H1 (cell line): ENCODE measurements at regions not wholly inside any gene's neighbourhood (a gene's known extent, or its start where the extent isn't known, plus 50 kb on each side); places are given as distances from the start of the nearest gene placed in this dataset.

Source experiments
- CTCF ChIA-PET: fragments of 300-600 bp; sonication (Branson Sonifier 250); formaldehyde crosslinking; loops from one replicate; lab custom pipeline; 2021; ENCODE audit not compliant: partially characterized antibody; lab: Charles Lee
- POLR2A ChIA-PET: fragments of 300-600 bp; sonication (Branson Sonifier 250); formaldehyde crosslinking; loops from one replicate; lab custom pipeline; 2021; ENCODE audit warnings: inconsistent platforms; ENCODE audit not compliant: partially characterized antibody; lab: Charles Lee
- DNase-seq, 2 experiments: peaks; one replicate each; pipeline versions ENCODE4 v3.0.0 to v3.0.0-alpha.2; 2010 to 2022; ENCODE audit warnings: low spot score in 2 of 2, low read depth in 1 of 2, mixed read lengths in 1 of 2
- FAIRE-seq: peaks from 2 replicates; lab custom pipeline; 2011; peaks lifted over from hg19 to GRCh38; lab: Jason Lieb, UNC
- H2AFZ ChIP-seq: 2 replicates; pipeline ENCODE4 v1.8.1; 2012; ENCODE audit warnings: low read length, inconsistent platforms
- H2AK5ac ChIP-seq: 2 replicates; pipeline ENCODE4 v1.6.1; 2013; ENCODE audit warnings: low read depth, low read length
- H2BK120ac ChIP-seq: replicated peaks from 2 replicates; pipeline ENCODE3; 2013; ENCODE audit warnings: low read depth, low read length, inconsistent platforms
- H2BK12ac ChIP-seq: 2 replicates; pipeline ENCODE4 v1.6.1; 2013; ENCODE audit warnings: low read depth, low read length
- H2BK15ac ChIP-seq: 2 replicates; pipeline ENCODE4 v1.6.1; 2013; ENCODE audit warnings: low read length
- H2BK20ac ChIP-seq: 2 replicates; pipeline ENCODE4 v1.6.1; 2013; ENCODE audit warnings: low read length
- H2BK5ac ChIP-seq: 2 replicates; pipeline ENCODE4 v1.6.1; 2013; ENCODE audit warnings: low read depth, low read length
- H3K14ac ChIP-seq: 2 replicates; pipeline ENCODE4 v1.6.1; 2013; ENCODE audit warnings: inconsistent platforms; ENCODE audit not compliant: insufficient read length
- H3K18ac ChIP-seq: 2 replicates; pipeline ENCODE4 v1.6.1; 2013; ENCODE audit warnings: low read length; ENCODE audit errors: extremely low read depth
- H3K23ac ChIP-seq: 2 replicates; pipeline ENCODE4 v1.6.1; 2013; ENCODE audit warnings: inconsistent platforms; ENCODE audit not compliant: insufficient read length
- H3K23me2 ChIP-seq: 2 replicates; pipeline ENCODE4 v1.6.1; 2013; ENCODE audit warnings: low read depth, low read length
- H3K27ac ChIP-seq: 2 replicates; pipeline ENCODE4 v1.6.1; 2011; ENCODE audit warnings: low read depth, low read length, inconsistent platforms
- H3K27me3 ChIP-seq, 4 experiments: replicated peaks in 1 of 4; 1 replicate in 1 of 4; 2 replicates in 3 of 4; pipeline versions ENCODE4 v1.6.1 to v1.8.1; 2011 to 2013; ENCODE audit warnings: low read length in 3 of 4, mild to moderate bottlenecking in 3 of 4, inconsistent platforms in 2 of 4, mixed read lengths in 2 of 4, moderate library complexity in 1 of 4; ENCODE audit not compliant: control insufficient read depth in 3 of 4, insufficient read depth in 3 of 4; ENCODE audit errors: extremely low read depth in 1 of 4
- H3K36me3 ChIP-seq, 4 experiments: 2 replicates each; pipeline versions ENCODE4 v1.6.1 to v1.8.1; 2011 to 2013; ENCODE audit warnings: mild to moderate bottlenecking in 4 of 4, low read length in 3 of 4, moderate library complexity in 2 of 4, control low read depth in 1 of 4, inconsistent platforms in 1 of 4; ENCODE audit not compliant: insufficient read depth in 4 of 4, control insufficient read depth in 2 of 4
- H3K4ac ChIP-seq: replicated peaks from 2 replicates; pipeline ENCODE3; 2013; ENCODE audit warnings: low read length, low read depth, mixed read lengths, inconsistent platforms; ENCODE audit not compliant: insufficient read length
- H3K4me1 ChIP-seq, 4 experiments: replicated peaks in 1 of 4; 1 replicate in 1 of 4; 2 replicates in 3 of 4; pipeline versions ENCODE4 v1.6.1 to v1.8.1; 2011 to 2013; ENCODE audit warnings: low read length in 3 of 4, inconsistent platforms in 2 of 4, mixed read lengths in 1 of 4; ENCODE audit not compliant: insufficient read depth in 4 of 4, control insufficient read depth in 3 of 4
- H3K4me2 ChIP-seq, 2 experiments: 2 replicates each; pipeline versions ENCODE4 v1.6.1 to v1.8.1; 2011 to 2013; ENCODE audit warnings: low read depth in 2 of 2, low read length in 2 of 2, control low read depth in 1 of 2, inconsistent platforms in 1 of 2, mild to moderate bottlenecking in 1 of 2; ENCODE audit not compliant: insufficient read depth in 1 of 2
- H3K4me3 ChIP-seq, 4 experiments: fragments of 200-600, 300-600 bp in 1 of 4; sonication (generic), shearing (Covaris generic), sonication (Bioruptor Twin) in 1 of 4; 2 replicates each; pipeline versions ENCODE4 v1.5.1 to v1.8.1; 2011 to 2016; ENCODE audit warnings: low read length in 4 of 4, low read depth in 3 of 4, control low read depth in 2 of 4, inconsistent platforms in 2 of 4, mild to moderate bottlenecking in 2 of 4, mixed read lengths in 1 of 4, moderate library complexity in 1 of 4; ENCODE audit not compliant: insufficient read depth in 2 of 4; ENCODE audit errors: extremely low read depth in 1 of 4
- H3K56ac ChIP-seq: replicated peaks from 2 replicates; pipeline ENCODE3; 2013; ENCODE audit warnings: low read depth, mild to moderate bottlenecking, mixed read lengths, low read length, inconsistent platforms; ENCODE audit not compliant: insufficient read length
- H3K79me1 ChIP-seq: 2 replicates; pipeline ENCODE4 v1.6.1; 2013; ENCODE audit warnings: low read depth, low read length, control low read depth
- H3K79me2 ChIP-seq, 2 experiments: 2 replicates each; pipeline versions ENCODE4 v1.6.1 to v1.8.1; 2012 to 2013; ENCODE audit warnings: low read length in 2 of 2, mild to moderate bottlenecking in 2 of 2, inconsistent platforms in 1 of 2; ENCODE audit not compliant: insufficient read depth in 2 of 2, control insufficient read depth in 1 of 2
- H3K9ac ChIP-seq, 4 experiments: replicated peaks in 1 of 4; 1 replicate in 1 of 4; 2 replicates in 3 of 4; pipeline versions ENCODE4 v1.6.1 to v1.8.1; 2011 to 2013; ENCODE audit warnings: low read depth in 3 of 4, low read length in 3 of 4, control low read depth in 2 of 4, mild to moderate bottlenecking in 2 of 4, moderate library complexity in 2 of 4, inconsistent platforms in 1 of 4; ENCODE audit errors: extremely low read depth in 1 of 4
- H3K9me3 ChIP-seq, 2 experiments: 2 replicates each; pipeline versions ENCODE4 v1.6.1 to v1.8.1; 2012 to 2013; ENCODE audit warnings: mild to moderate bottlenecking in 2 of 2, moderate library complexity in 2 of 2, control low read depth in 1 of 2, inconsistent platforms in 1 of 2, low read depth in 1 of 2, low read length in 1 of 2, mixed read lengths in 1 of 2; ENCODE audit not compliant: insufficient read depth in 2 of 2
- H4K20me1 ChIP-seq, 2 experiments: replicated peaks in 1 of 2; 2 replicates each; pipeline versions ENCODE3 to v1.8.1; 2011 to 2013; ENCODE audit warnings: inconsistent platforms in 2 of 2, low read length in 2 of 2, mild to moderate bottlenecking in 1 of 2; ENCODE audit not compliant: insufficient read depth in 2 of 2, control insufficient read depth in 1 of 2
- H4K5ac ChIP-seq: 2 replicates; pipeline ENCODE4 v1.6.1; 2013; ENCODE audit warnings: low read length, low read depth, mixed read lengths, inconsistent platforms; ENCODE audit not compliant: insufficient read length
- H4K8ac ChIP-seq: 2 replicates; pipeline ENCODE4 v1.8.0; 2013; ENCODE audit warnings: mild to moderate bottlenecking, moderate library complexity, low read length, inconsistent platforms; ENCODE audit not compliant: insufficient read depth; ENCODE audit errors: extremely low read depth
- H4K91ac ChIP-seq: replicated peaks from 2 replicates; pipeline ENCODE3; 2013; ENCODE audit warnings: low read length, mixed read lengths, inconsistent platforms; ENCODE audit not compliant: insufficient read length
- KDM1A ChIP-seq: fragments of 200-600, 300-600 bp; sonication (generic); IDR thresholded peaks from 2 replicates; pipeline ENCODE4 v1.7.1; 2016; ENCODE audit warnings: mild to moderate bottlenecking, low read length, borderline replicate concordance
- KDM4A ChIP-seq: IDR thresholded peaks from one replicate; pipeline ENCODE4 v1.7.1; 2012; ENCODE audit warnings: low read depth, mild to moderate bottlenecking, moderate library complexity, low read length, inconsistent platforms; ENCODE audit not compliant: severe bottlenecking
- POLR2AphosphoS5 ChIP-seq: IDR thresholded peaks from 2 replicates; pipeline ENCODE4 v1.6.1; 2011; ENCODE audit warnings: low read depth, low read length
- POU5F1 ChIP-seq: IDR thresholded peaks from 2 replicates; pipeline ENCODE4 v1.6.1; 2011; ENCODE audit warnings: low read depth, mild to moderate bottlenecking, low read length, moderate library complexity
- TAF1 ChIP-seq: IDR thresholded peaks from 2 replicates; pipeline ENCODE4 v1.6.1; 2011; ENCODE audit warnings: mild to moderate bottlenecking, low read depth, low read length
- WGBS, 2 experiments: shearing (Covaris generic) in 1 of 2; methylation state at CpG; one replicate each; pipeline versions ENCODE4 v1.1.6 to v1.1.7; 2013 to 2015; ENCODE audit warnings: low lambda C conversion rate in 2 of 2, mixed read lengths in 2 of 2, inconsistent platforms in 1 of 2, low coverage in 1 of 2, missing lambda C conversion rate in 1 of 2; ENCODE audit not compliant: insufficient replicate concordance in 2 of 2, insufficient coverage in 1 of 2, insufficient read length in 1 of 2; ENCODE audit errors: extremely low coverage in 1 of 2, missing lambda C conversion rate in 1 of 2; 5-methylcytosine and 5-hydroxymethylcytosine counted together
- TF ChIP-seq, protein P1 (sequence below): IDR thresholded peaks from 2 replicates; pipeline ENCODE4 v1.6.1; 2012; ENCODE audit warnings: inconsistent platforms

DNA sequence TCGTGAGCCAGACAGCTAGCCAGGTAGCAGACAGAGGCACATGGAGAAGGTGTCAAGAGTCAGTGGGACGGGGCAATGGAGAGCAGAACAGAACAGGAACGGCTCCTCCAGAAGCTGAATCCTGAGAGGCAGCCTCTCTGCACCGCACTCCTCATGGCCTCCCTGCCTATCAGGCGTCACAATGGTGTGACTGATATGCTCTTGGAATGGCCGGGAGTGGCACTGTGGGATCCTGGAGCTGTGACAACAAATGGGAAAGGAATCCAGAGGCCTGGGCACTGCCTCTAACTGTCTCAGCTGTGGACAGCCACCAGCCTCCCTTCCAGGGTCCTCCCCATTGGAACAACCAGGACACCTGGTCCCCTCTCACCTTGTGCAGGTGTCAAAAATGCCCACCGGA lies 89.1 kb upstream of the ID2 start:
- H2BK120ac ChIP-seq, result no peak overlapping the region
- H2BK5ac ChIP-seq, result no peak overlapping the region
- H3K4ac ChIP-seq, result no peak overlapping the region
- H3K79me2 ChIP-seq, result no peaks in the 10 kb centered on the region
- no peak overlapping the region for H3K56ac ChIP-seq
- peaks cover 0 to 5% (median under 1%) of the 10 kb centered on the region in 4 experiments; a peak in 2 of 7 replicates for H3K4me1 ChIP-seq
- H3K4me3 ChIP-seq, result no peak overlapping the region
- H2BK20ac ChIP-seq, result no peak overlapping the region
- no peak for FAIRE-seq
- H3K9ac ChIP-seq, result no peak overlapping the region
- DNase-seq, result no peak
- no peak overlapping the region for H3K23ac ChIP-seq
- H3K36me3 ChIP-seq, result no peaks in the 10 kb centered on the region
- ChIA-PET POLR2A (no interaction called here), CTCF (interaction anchor here (0.6 kb wide), 1 partner anchor 1005 kb away, joined by 3 read pairs; no protein-coding TSS in a partner anchor)
- H4K91ac ChIP-seq, result no peak overlapping the region
- no peak overlapping the region for H3K14ac ChIP-seq
- no peaks in the 10 kb centered on the region; a peak in 1 of 7 replicates for H3K27me3 ChIP-seq
- no peak overlapping the region for H4K5ac ChIP-seq
- H2AK5ac ChIP-seq, result no peak overlapping the region
- H3K23me2 ChIP-seq, result peaks cover 12% of the 10 kb centered on the region; the same call in 1 of the 2 replicates
- WGBS, 2 experiments, result 76% methylated on average over 7 of the region's 7 CpGs; no CpG with 5 or more reads in 1 of the 2 experiments
- H2BK15ac ChIP-seq, result no peak overlapping the region
- H2BK12ac ChIP-seq, result no peak overlapping the region
- H2AFZ ChIP-seq, result no peak overlapping the region
- no peaks in the 10 kb centered on the region for H3K9me3 ChIP-seq
- H3K27ac ChIP-seq, result no peak overlapping the region
- H3K79me1 ChIP-seq, result no peaks in the 10 kb centered on the region; the same call in 1 of the 2 replicates
- H3K18ac ChIP-seq, result no peak overlapping the region
- H3K4me2 ChIP-seq, result no peak overlapping the region
- peaks cover 0 to 8% of the 10 kb centered on the region in 2 experiments for H4K20me1 ChIP-seq
- no peak overlapping the region; the same call in 1 of the 2 replicates for H4K8ac ChIP-seq
- TF ChIP-seq, protein P1, sequence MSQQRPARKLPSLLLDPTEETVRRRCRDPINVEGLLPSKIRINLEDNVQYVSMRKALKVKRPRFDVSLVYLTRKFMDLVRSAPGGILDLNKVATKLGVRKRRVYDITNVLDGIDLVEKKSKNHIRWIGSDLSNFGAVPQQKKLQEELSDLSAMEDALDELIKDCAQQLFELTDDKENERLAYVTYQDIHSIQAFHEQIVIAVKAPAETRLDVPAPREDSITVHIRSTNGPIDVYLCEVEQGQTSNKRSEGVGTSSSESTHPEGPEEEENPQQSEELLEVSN, result no peak
- TF ChIP-seq KDM1A, result no peak
- TF ChIP-seq POU5F1, result no peak
- no peak for TF ChIP-seq KDM4A
- TF ChIP-seq TAF1, result no peak
- no peak for TF ChIP-seq POLR2AphosphoS5
